CD4-positive, alpha-beta T cell (primary cell): ENCODE measurements at regions not wholly inside any gene's neighbourhood (a gene's known extent, or its start where the extent isn't known, plus 50 kb on each side); places are given as distances from the start of the nearest gene placed in this dataset.

ENCODE experiments used
- ATAC-seq: fragments of 200-7000 bp; cut with Tn5 transposase; one replicate; pipeline ENCODE4 v1.10.0; 2022; ENCODE audit warnings: mild to moderate bottlenecking; ENCODE audit not compliant: poor library complexity
- CTCF ChIA-PET: fragments of 350-600 bp; sonication (Branson Sonifier 250); formaldehyde crosslinking; loops from one replicate; lab custom pipeline; 2021; ENCODE audit warnings: antibody characterized with exemption, inconsistent platforms; lab: Charles Lee
- POLR2A ChIA-PET: fragments of 350-600 bp; sonication (Branson Sonifier 250); formaldehyde crosslinking; loops from one replicate; lab custom pipeline; 2021; ENCODE audit warnings: antibody characterized with exemption, inconsistent platforms; lab: Charles Lee
- DNase-seq, 14 experiments: peaks; one replicate each; pipeline ENCODE4 v3.0.0-alpha.2; 2013 to 2020; ENCODE audit warnings: mixed read lengths in 2 of 14
- H3K27ac ChIP-seq, 2 donors: one replicate each; pipeline versions ENCODE4 v1.5.1 to v1.7.0; 2013; ENCODE audit warnings: low read length in 2 of 2, low read depth in 1 of 2, mild to moderate bottlenecking in 1 of 2
- H3K27me3 ChIP-seq, 2 experiments: 1 replicate in 1 of 2; 2 replicates in 1 of 2; pipeline versions ENCODE4 v1.6.1 to v1.7.0; 2013; ENCODE audit warnings: low read length in 2 of 2, control low read depth in 1 of 2, mild to moderate bottlenecking in 1 of 2, moderate library complexity in 1 of 2; ENCODE audit not compliant: insufficient read depth in 2 of 2, control insufficient read depth in 1 of 2
- H3K36me3 ChIP-seq: one replicate; pipeline ENCODE4 v1.6.1; 2013; ENCODE audit warnings: low read length, control low read depth; ENCODE audit not compliant: insufficient read depth
- H3K4me1 ChIP-seq: one replicate; pipeline ENCODE4 v1.6.1; 2013; ENCODE audit warnings: low read length, control low read depth; ENCODE audit not compliant: insufficient read depth
- H3K4me3 ChIP-seq: one replicate; pipeline ENCODE4 v1.5.1; 2013; ENCODE audit warnings: mild to moderate bottlenecking, low read length, moderate library complexity
- H3K9me3 ChIP-seq, 2 experiments: 1 replicate in 1 of 2; 2 replicates in 1 of 2; pipeline versions ENCODE4 v1.6.1 to v1.7.0; 2013; ENCODE audit warnings: low read length in 2 of 2, mild to moderate bottlenecking in 2 of 2, control low read depth in 1 of 2, moderate library complexity in 1 of 2; ENCODE audit not compliant: control insufficient read depth in 1 of 2, insufficient read depth in 1 of 2
- H3K27ac Mint-ChIP-seq: one replicate; pipeline ENCODE4 v1.8.0; 2020; ENCODE audit warnings: mixed read lengths
- H3K27me3 Mint-ChIP-seq: one replicate; pipeline ENCODE4 v1.8.0; 2021; ENCODE audit warnings: mixed read lengths
- H3K36me3 Mint-ChIP-seq: one replicate; pipeline ENCODE4 v1.8.0; 2021; ENCODE audit warnings: low read depth, mixed read lengths
- H3K4me1 Mint-ChIP-seq: one replicate; pipeline ENCODE4 v1.8.0; 2021; ENCODE audit warnings: low read depth, mixed read lengths
- H3K4me3 Mint-ChIP-seq: one replicate; pipeline ENCODE4 v1.8.0; 2020; ENCODE audit warnings: mild to moderate bottlenecking, mixed read lengths
- H3K9me3 Mint-ChIP-seq: one replicate; pipeline ENCODE4 v1.8.0; 2020; ENCODE audit warnings: mixed read lengths
- intact Hi-C, 2 experiments: fragments of 100-400 bp; cut with DNase I in 1 of 2; cut with micrococcal nuclease in 1 of 2; formaldehyde crosslinking; loops; one replicate each; pipeline versions ENCODE4 v1.15.1 to v1.9.0; 2023 to 2025; cut with DNase I, micrococcal nuclease
- TF ChIP-seq, protein P1 (sequence below): fragments of 200-600 bp; IDR thresholded peaks from one replicate; pipeline ENCODE4 v1.8.0; 2022; ENCODE audit warnings: antibody characterized with exemption, mild to moderate bottlenecking

DNA sequence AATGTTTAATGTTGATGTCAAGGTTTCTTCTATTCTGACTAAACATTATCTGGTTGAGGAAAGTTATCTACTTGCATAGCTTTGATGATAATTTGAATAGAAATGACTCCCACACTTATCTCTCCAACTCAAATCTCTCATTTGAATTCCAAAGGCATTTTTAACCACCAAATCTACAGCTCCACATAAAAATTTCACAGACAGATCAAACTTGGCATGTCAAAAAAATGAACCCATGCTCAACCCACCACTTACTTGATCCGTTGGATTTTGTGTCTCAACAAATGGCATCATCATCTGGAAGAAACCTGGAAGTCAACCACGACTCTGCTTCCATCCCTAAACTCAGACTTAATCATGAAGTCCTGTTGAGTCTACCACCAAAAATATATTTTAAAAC is 1050.4 kb downstream of the EFNB2 start:
- TF ChIP-seq, protein P1, sequence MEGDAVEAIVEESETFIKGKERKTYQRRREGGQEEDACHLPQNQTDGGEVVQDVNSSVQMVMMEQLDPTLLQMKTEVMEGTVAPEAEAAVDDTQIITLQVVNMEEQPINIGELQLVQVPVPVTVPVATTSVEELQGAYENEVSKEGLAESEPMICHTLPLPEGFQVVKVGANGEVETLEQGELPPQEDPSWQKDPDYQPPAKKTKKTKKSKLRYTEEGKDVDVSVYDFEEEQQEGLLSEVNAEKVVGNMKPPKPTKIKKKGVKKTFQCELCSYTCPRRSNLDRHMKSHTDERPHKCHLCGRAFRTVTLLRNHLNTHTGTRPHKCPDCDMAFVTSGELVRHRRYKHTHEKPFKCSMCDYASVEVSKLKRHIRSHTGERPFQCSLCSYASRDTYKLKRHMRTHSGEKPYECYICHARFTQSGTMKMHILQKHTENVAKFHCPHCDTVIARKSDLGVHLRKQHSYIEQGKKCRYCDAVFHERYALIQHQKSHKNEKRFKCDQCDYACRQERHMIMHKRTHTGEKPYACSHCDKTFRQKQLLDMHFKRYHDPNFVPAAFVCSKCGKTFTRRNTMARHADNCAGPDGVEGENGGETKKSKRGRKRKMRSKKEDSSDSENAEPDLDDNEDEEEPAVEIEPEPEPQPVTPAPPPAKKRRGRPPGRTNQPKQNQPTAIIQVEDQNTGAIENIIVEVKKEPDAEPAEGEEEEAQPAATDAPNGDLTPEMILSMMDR: no peak
- CTCF ChIA-PET: no interaction called here
- intact Hi-C loops: no loop called here
- Histone ChIP-seq H3K27me3 (no peaks in the 10 kb centered on the region), H3K4me3 (no peak overlapping the region), H3K9me3 (no peaks in the 10 kb centered on the region), H3K27ac (no peak overlapping the region), H3K4me1 (no peaks in the 10 kb centered on the region), H3K36me3 (no peaks in the 10 kb centered on the region)
- ATAC-seq: no peak
- POLR2A ChIA-PET: no interaction called here
- no peak for DNase-seq
- Mint-ChIP-seq H3K27ac (no peak overlapping the region), H3K4me1 (no peaks in the 10 kb centered on the region), H3K36me3 (no peaks in the 10 kb centered on the region), H3K9me3 (peaks cover 3% of the 10 kb centered on the region), H3K4me3 (no peak overlapping the region), H3K27me3 (no peaks in the 10 kb centered on the region)

GRCh38 chr13:105474983-105475610 is 1060.4 kb downstream of the EFNB2 start:
- Histone ChIP-seq H3K27ac (no peak overlapping the region), H3K4me1 (no peaks in the 10 kb centered on the region), H3K4me3 (no peak overlapping the region), H3K9me3 (no peaks in the 10 kb centered on the region), H3K36me3 (no peaks in the 10 kb centered on the region), H3K27me3 (no peaks in the 10 kb centered on the region)
- POLR2A ChIA-PET: no interaction called here
- Mint-ChIP-seq H3K27ac (no peak overlapping the region), H3K4me1 (no peaks in the 10 kb centered on the region), H3K36me3 (no peaks in the 10 kb centered on the region), H3K27me3 (no peaks in the 10 kb centered on the region), H3K4me3 (no peak overlapping the region), H3K9me3 (no peaks in the 10 kb centered on the region)
- ATAC-seq (no peak), DNase-seq (no peak)
- CTCF ChIA-PET: no interaction called here
- intact Hi-C loops: no loop called here
- TF ChIP-seq, protein P1: no peak

DNA sequence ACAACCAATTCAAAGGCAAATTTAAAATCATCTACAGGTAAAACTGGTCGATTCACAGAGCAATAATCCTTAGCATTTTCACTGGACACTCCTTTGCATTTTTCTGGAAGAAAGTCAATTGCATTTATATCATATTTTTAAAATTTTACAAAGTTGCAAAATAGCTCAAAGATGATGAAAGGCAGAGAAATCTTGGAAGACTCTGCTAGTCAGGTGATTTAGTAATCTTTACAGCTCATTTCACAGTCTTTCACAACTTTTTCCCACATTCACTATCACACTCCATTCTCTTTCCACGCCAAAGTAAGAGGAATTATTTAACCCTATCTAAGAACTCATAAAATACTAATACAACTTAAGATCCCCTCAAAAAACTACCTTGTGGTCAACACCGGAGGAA is 1063.8 kb downstream of the EFNB2 start:
- no peak overlapping the region for H3K27ac ChIP-seq
- Mint-ChIP-seq H3K36me3 (no peaks in the 10 kb centered on the region), H3K27me3 (no peaks in the 10 kb centered on the region), H3K4me1 (no peaks in the 10 kb centered on the region), H3K4me3 (no peak overlapping the region), H3K27ac (no peak overlapping the region), H3K9me3 (no peaks in the 10 kb centered on the region)
- TF ChIP-seq, protein P1: no peak
- no peaks in the 10 kb centered on the region for H3K36me3 ChIP-seq
- CTCF ChIA-PET: no interaction called here
- no peaks in the 10 kb centered on the region for H3K4me1 ChIP-seq
- H3K27me3 ChIP-seq: no peaks in the 10 kb centered on the region
- DNase-seq (no peak), ATAC-seq (no peak)
- H3K4me3 ChIP-seq: no peak overlapping the region
- no peaks in the 10 kb centered on the region for H3K9me3 ChIP-seq
- intact Hi-C loops: no loop called here
- POLR2A ChIA-PET: no interaction called here
